ENCODE measurements at regions not wholly inside any gene's neighbourhood (a gene's known extent, or its start where the extent isn't known, plus 50 kb on each side); places are given as distances from the start of the nearest gene placed in this dataset.

DNA sequence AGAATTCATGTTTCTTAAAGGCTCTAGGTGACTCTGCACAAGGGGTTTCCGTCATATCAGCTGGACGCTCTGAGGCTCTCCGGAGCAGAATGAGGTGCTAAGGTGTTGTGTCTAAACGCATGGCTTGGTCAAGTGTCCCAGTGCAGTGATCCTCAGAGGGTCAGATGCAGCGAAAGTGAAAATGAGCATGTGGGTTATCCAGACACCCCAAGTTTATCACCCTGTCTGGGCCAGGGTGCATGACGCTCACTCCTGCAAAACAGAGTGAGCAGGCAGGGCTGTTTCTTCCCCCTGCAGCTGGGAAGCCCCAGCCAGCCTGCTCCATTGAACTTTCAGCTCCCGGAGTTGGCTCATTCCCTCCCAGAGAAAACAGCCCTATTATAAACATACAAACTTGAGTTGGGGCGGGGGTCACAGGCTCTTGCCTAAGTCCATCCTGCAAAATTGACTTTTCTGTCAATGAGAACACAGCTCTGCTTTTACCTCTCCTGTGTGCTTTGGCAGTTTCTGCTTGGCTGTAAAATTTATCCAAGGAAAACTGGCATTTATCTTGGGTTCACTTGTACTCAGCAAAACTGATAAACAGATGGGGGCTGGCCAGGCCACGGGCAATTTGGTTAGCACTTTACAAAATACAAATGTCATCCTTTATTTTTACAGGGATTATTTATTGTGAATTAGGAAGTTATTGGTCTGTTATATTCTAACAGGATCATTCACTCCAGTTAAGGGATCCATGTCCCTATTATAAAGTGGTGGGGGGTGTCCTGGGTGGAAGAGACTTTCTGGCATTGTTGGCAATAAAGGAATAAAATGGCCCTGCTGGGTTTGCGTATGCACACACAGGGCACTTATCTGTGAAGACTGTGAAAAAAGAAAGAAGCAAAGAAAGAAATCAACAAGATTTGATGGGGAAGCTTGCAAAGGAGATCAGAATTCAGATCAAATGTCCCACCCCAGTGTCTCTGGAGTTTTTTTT lies 154.9 kb downstream of the FOXA2 start:
- TF ChIP-seq, protein P1, sequence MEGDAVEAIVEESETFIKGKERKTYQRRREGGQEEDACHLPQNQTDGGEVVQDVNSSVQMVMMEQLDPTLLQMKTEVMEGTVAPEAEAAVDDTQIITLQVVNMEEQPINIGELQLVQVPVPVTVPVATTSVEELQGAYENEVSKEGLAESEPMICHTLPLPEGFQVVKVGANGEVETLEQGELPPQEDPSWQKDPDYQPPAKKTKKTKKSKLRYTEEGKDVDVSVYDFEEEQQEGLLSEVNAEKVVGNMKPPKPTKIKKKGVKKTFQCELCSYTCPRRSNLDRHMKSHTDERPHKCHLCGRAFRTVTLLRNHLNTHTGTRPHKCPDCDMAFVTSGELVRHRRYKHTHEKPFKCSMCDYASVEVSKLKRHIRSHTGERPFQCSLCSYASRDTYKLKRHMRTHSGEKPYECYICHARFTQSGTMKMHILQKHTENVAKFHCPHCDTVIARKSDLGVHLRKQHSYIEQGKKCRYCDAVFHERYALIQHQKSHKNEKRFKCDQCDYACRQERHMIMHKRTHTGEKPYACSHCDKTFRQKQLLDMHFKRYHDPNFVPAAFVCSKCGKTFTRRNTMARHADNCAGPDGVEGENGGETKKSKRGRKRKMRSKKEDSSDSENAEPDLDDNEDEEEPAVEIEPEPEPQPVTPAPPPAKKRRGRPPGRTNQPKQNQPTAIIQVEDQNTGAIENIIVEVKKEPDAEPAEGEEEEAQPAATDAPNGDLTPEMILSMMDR (conservative IDR thresholded peaks at IDR 0.05; ENCODE audit: low read depth, low read length): no peak
- no peak for DNase-seq (ENCODE audit: low read depth)
- H3K4me3 ChIP-seq (ENCODE audit: low read depth, low read length): no peak overlapping the region

DNA sequence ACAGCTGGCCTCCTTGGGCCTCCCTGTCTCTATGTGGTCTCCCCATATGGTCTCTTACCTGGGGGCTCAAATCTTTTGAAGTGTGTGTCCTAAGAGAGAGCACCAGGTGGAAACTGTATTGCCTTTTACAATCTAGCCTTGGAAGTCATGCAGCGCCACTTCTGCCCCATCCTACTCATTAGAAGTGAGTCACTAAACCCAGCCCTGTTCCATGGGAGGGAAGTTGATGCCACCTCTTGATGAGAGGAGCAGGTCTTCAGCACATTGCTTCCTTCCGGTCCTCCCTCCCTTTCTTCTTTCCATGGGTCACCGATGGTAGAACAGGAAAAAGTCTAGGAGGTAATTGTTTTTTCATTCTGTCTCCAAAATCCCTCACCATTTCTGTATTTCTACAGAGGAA lies 156.3 kb downstream of the FOXA2 start:
- no peak for DNase-seq (ENCODE audit: low read depth)
- TF ChIP-seq, protein P1 (conservative IDR thresholded peaks at IDR 0.05; ENCODE audit: low read depth, low read length): no peak
- no peak overlapping the region for H3K4me3 ChIP-seq (ENCODE audit: low read depth, low read length)

DNA sequence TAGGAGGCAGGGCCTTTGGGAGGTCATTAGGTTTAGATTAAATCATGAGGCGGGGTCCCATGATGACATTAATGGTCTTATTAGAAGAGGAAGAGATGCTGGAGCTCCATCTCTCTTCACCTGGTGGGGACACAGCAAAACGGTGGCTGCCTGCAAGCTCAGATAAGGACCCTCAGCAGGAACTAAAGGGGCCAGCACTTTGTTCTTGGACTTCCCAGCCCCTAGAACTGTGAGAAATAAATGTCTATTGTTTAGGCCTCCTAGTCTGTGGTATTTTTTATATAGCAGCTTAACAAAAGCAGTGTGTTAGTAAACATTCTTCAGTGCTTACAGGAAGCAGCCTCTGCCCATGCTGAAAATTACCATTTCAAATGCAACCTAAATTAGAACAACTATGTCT lies 157.6 kb downstream of the FOXA2 start:
- DNase-seq (ENCODE audit: low read depth): no peak
- TF ChIP-seq, protein P1 (conservative IDR thresholded peaks at IDR 0.05; ENCODE audit: low read depth, low read length): no peak
- no peak overlapping the region for H3K4me3 ChIP-seq (ENCODE audit: low read depth, low read length)

DNA sequence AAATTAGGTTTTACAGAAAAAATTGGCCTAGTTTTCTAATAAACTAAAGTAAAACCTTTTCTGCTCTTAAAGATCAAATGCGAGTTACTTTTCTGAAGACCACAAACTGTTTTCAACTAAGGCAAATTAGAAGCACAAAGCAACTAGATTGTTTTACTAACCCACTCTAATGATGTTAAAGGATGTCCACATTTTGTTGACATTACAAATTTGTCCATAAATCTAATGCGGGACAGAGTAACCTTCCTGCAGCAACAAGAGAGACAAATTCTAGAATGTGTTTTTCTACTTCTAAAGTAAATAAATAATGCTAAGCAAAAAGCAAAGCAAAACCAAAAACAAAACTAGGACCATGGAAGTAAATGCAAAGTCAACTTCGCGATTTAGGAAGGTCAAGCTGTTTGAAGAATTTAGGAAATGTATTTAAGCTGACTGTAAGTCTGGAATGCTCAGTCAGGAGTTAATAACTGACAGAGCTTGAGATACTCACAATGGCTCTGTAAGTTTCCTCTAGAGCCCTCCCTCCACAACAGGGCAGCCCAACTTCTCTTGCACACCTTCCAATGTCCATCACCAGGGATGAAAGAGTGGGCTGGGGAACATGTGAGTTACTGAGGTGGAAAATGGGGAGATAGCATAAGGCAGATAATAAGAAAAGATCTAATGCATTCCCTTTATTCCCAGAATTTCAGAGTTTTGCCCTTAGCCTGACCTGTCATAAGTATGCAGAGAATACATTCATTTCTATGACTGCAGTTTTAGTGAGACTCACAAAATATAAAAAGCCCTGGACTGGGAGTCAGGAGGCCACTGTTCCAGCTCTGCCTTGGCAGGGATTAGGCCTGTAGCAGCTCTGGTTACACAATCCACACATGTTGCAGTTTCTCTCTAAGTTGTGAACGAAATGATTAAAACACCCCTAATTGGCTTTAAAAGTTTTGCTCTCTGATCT lies 158.8 kb downstream of the FOXA2 start:
- no peak for DNase-seq (ENCODE audit: low read depth)
- TF ChIP-seq, protein P1 (conservative IDR thresholded peaks at IDR 0.05; ENCODE audit: low read depth, low read length): no peak
- no peak overlapping the region for H3K4me3 ChIP-seq (ENCODE audit: low read depth, low read length)

DNA sequence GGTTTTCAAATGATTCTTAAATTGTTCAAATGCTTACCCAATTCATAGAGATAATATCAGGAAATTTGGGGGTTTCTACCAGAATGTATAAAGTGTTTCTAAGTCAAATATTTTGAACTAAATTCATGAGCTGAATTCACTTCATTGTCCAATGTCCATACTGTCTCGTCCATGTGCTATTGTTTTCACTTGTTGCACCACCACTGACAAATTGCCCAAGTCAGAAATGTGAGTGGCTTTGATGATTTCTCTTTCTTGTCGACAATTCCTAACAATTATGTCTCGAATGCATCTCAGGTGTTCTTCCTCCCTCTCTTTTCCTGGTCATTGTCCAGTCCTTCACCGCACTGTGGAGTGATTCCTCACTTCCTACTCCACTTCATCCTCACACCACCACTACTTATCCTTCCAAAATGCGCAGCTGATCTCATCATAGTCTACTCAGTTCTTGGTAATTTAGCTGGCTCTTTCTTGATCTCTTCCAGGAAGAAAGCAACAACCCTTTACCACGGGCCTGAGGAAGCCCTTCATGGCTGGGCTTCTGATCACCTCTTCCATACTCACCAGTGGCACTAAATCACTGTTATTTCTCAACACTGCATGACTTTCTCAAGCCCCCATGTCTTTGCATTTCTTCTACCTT lies 161.1 kb downstream of the FOXA2 start:
- TF ChIP-seq, protein P1 (conservative IDR thresholded peaks at IDR 0.05; ENCODE audit: low read depth, low read length): no peak
- no peak overlapping the region for H3K4me3 ChIP-seq (ENCODE audit: low read depth, low read length)

DNA sequence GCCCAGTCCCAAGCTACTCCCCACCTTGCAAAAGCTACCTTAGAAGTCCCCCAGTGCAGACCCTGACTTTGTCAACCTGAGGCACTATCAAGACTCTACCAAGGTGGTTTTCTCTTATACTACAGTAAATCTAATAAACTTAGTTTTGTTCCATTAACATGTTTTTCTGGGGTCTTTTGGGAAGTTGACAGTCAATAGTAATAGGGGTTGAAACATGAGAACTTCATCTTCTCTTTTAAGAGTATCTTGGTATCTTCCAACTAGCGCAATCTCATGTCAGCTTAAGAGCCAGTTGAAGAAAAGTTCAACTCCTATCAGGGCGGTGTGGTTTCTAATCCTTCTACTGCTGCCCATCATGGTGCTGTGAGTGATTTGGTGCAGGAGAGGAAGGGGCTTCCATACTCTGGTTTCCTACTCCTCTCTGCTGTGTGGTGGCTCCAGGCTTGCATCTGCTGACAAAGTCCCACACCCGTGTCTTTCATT lies 164.2 kb downstream of the FOXA2 start:
- H3K4me3 ChIP-seq (ENCODE audit: low read depth, low read length): no peak overlapping the region
- TF ChIP-seq, protein P1 (conservative IDR thresholded peaks at IDR 0.05; ENCODE audit: low read depth, low read length): no peak
- no peak for DNase-seq (ENCODE audit: low read depth)

More for the DNA sequence above, 161.1 kb downstream of the FOXA2 start:
- DNase-seq (ENCODE audit: low read depth): no peak
